Astrocyte of the spinal cord (primary cell): ENCODE measurements at regions not wholly inside any gene's neighbourhood (a gene's known extent, or its start where the extent isn't known, plus 50 kb on each side); places are given as distances from the start of the nearest gene placed in this dataset.
A peak's percentile ranks its signal among the peaks of the same experiment; 100 is the strongest.

Experiments used
- DNase-seq: peaks from one replicate; pipeline ENCODE4 v3.0.0; 2011; ENCODE audit warnings: low read depth, low spot score
- H3K4me3 ChIP-seq: 2 replicates; pipeline ENCODE4 v1.5.1; 2011; ENCODE audit warnings: low read depth, mild to moderate bottlenecking, low read length, moderate library complexity
- CTCF ChIP-seq: IDR thresholded peaks from 2 replicates; pipeline ENCODE4 v1.5.1; 2012; ENCODE audit warnings: low read depth, mild to moderate bottlenecking, low read length, inconsistent platforms
- in situ Hi-C: cut with HindIII; loops from 2 replicates; pipeline ENCODE4 v1.10.0; 2017; ENCODE audit warnings: low sequenced_read_pairs

GRCh38 chr2:156908825-156909224 lies 348.7 kb upstream of the GALNT5 start:
- peak; percentile 87 for DNase-seq
- TF ChIP-seq CTCF = no peak
- in situ Hi-C loops = no loop called here
- H3K4me3 ChIP-seq = no peak overlapping the region

- no peak for TF ChIP-seq CTCF
- no peak overlapping the region for H3K4me3 ChIP-seq
- DNase-seq = no peak
- in situ Hi-C loops = no loop called here
Observed at GRCh38 chr2:156909983-156910382, 347.5 kb upstream of the GALNT5 start.

GRCh38 chr2:156915332-156915731 lies 342.2 kb upstream of the GALNT5 start:
- in situ Hi-C loops = no loop called here
- DNase-seq = no peak
- no peak for TF ChIP-seq CTCF

DNA sequence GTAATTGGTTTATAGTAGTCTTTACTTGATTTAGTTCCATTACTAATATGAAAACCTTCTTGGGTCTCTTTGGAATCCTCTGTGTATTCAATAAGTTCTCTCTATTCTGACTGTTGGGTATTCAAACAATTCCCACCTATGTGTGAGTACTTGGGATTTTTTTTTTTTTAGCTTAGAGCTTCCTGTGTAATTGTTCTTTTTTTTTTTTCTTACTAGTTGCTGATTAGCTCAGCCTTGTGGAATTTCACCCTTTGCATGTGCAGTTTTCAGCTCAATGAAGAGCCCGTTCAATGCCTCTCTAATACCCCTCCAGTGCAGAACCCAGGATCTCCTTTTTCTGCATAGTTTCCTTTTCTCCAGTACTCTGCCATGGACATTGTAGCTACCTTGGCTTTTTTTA lies 339.1 kb upstream of the GALNT5 start:
- in situ Hi-C loops = no loop called here
- TF ChIP-seq CTCF = no peak
- peak; percentile 20 for DNase-seq
- H3K4me3 ChIP-seq = no peak overlapping the region

More at GRCh38 chr2:156915332-156915731, 342.2 kb upstream of the GALNT5 start:
- no peak overlapping the region for H3K4me3 ChIP-seq

DNA sequence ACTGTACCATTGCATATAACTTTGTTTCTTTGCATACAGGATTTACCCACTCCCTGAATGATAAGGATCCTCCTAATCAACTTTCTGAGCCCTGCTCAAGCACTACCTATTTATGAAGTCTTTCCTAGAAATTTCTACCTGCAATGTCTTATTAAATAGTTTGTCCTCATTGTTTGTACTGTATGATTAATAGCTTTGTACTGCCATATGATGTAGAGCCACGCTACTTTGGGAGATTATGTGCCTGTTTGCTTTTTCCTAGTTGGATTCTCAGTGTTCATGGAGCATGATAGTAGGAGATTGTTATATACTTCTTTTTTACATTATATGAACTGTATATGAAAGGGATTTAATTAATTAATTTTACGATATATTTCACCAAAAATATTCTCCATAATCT lies 327.1 kb upstream of the GALNT5 start:
- DNase-seq = no peak
- TF ChIP-seq CTCF = no peak
- H3K4me3 ChIP-seq = no peak overlapping the region
- in situ Hi-C loops = no loop called here

DNA sequence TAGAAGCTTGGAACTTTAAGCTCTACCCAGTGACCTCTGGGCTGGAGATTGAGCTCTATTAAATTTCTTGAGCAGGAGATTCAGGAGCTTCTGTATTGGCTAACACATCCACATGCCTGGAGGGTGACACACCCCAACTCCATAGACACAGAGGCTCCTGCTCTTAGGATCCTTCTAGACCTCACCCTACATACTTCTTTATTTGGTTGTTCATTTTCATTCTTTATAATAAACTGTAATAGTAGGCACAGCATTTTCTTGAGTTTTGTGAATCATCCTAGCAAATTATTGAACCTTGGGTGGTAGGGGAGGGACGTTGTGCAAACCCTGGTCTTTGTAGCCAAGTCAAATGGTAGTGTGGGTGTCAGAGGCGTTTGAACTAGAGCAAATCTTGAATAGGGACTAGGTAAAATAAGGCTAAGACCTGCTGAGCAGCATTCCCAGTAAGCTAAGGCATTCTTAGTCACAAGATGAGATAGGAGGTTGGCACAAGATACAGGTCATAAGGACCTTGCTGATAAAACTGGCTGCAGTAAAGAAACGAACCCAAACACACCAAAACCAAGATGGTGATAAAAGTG lies 323.8 kb upstream of the GALNT5 start:
- no peak overlapping the region for H3K4me3 ChIP-seq
- in situ Hi-C loops = no loop called here
- DNase-seq = no peak
- TF ChIP-seq CTCF = no peak

GRCh38 chr2:156935616-156936015 lies 321.9 kb upstream of the GALNT5 start:
- no peak for TF ChIP-seq CTCF
- H3K4me3 ChIP-seq = no peak overlapping the region
- in situ Hi-C loops = no loop called here

More at GRCh38 chr2:156935616-156936015, 321.9 kb upstream of the GALNT5 start:
- peak; percentile 17 for DNase-seq
